HG02763 (cell line): ENCODE measurements at regions not wholly inside any gene's neighbourhood (a gene's known extent, or its start where the extent isn't known, plus 50 kb on each side); places are given as distances from the start of the nearest gene placed in this dataset.

ENCODE experiments used
- ATAC-seq: cut with Tn5 transposase; IDR thresholded peaks from one replicate; pipeline ENCODE4 v1.9.1; 2021; ENCODE audit warnings: mild to moderate bottlenecking, moderate library complexity; ENCODE audit not compliant: unreplicated experiment

DNA sequence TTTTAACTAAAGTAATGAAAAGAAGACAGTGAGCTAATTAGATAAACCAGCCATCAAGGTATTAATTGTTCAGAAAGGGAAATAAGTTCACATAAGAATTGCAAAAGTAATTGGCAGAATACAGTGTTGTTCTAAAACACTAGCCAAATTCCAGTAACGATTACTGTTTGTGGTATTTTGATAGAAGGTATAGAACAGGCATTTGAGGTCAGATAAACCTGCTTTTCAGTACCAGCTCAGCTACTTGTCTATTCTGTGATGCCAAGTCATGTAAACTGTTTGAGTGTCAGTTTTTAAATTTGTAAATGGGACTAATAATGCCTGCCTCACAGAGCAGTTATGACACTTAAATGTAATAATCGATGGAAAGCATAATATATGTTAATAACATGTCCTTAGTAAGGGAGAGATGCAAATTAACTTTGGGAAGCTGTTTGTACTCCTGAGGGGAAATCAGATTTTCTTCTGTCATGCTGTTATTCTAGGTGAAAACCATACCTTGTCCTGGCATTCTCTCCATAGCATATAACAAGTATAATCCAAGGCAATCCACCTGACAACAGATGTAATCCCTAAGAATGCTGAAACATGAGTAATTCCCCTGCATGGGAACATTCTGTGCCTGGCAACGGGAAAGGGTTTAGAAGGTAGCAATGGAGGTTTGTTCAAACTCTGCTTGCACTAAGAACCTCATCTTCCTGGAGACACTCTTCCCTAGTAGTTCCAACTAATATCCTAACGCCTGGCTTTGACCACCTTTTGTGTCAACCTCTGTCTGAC lies 509.5 kb upstream of the PAPPA start:
- no peak for ATAC-seq

DNA sequence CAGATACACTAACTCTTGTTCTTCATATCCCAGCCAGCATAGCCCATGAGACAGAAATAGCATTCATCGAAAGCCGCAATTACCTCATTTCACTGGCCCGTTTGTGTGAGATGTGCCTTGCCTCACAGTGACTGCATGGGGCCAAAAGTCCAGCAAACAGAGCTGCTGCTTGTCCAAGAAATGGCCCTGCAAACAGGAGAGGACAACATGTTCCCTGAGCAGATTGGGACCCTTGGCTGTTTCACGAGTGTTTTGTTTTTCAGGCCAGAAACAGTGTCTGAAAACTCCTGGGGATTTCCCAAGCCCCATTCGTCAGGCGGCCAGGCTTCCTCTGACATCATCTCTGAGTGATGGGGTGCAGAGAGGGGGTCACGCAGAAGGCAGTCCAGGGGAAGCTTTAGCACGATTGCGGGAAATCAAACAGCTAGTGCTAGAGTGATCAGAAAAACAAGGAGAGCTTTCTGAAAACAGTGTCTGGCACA lies 503.6 kb upstream of the PAPPA start:
- ATAC-seq = no peak

DNA sequence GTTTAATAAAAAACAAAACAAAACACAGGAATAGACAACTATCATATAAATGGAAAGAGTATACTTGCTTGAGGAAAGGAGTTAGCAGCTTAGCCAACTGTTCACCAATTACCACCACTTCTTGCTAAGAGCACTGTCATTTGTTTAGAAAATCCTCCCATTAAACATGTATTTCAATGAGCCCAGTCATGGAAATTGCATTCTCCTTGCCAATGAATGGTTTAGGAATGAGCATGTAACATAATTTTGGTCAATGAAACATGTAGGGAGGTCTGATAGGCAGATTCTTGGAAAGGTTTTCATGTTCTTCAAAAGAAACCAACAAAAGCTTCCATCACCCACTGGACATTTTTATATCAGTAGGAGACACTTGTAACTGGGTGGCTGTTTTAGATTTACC lies 502.8 kb upstream of the PAPPA start:
- ATAC-seq = no peak

GRCh38 chr9:115651461-115651860 lies 502.1 kb upstream of the PAPPA start:
- no peak for ATAC-seq

- no peak for ATAC-seq
Measured at GRCh38 chr9:115653171-115653606, 500.4 kb upstream of the PAPPA start.

GRCh38 chr9:115657695-115658094 lies 495.9 kb upstream of the PAPPA start:
- no peak for ATAC-seq

DNA sequence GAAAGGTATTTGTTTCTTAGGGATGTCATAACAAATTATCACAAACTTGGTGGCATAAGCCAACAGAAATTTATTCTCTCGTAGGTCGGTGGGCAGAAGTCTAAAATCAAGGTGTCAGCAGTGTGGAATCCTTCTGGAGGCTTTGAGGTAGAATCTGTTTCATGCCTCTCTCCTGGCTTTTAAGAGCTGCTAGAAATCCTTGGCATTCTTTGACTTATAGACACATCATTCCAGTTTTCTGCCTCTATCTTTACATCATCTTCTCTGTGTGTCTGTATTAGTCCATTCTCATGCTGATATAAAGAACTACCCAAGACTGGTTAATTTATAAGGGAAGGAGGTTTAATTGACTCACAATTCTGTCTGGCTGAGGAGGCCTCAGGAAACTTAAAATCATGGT lies 488.1 kb upstream of the PAPPA start:
- ATAC-seq = no peak

GRCh38 chr9:115668521-115668920 lies 485.1 kb upstream of the PAPPA start:
- ATAC-seq = no peak

- no peak for ATAC-seq
Measured at GRCh38 chr9:115671236-115671962, 482.2 kb upstream of the PAPPA start.

- ATAC-seq = no peak
Measured at GRCh38 chr9:115671963-115672305, 481.7 kb upstream of the PAPPA start.

DNA sequence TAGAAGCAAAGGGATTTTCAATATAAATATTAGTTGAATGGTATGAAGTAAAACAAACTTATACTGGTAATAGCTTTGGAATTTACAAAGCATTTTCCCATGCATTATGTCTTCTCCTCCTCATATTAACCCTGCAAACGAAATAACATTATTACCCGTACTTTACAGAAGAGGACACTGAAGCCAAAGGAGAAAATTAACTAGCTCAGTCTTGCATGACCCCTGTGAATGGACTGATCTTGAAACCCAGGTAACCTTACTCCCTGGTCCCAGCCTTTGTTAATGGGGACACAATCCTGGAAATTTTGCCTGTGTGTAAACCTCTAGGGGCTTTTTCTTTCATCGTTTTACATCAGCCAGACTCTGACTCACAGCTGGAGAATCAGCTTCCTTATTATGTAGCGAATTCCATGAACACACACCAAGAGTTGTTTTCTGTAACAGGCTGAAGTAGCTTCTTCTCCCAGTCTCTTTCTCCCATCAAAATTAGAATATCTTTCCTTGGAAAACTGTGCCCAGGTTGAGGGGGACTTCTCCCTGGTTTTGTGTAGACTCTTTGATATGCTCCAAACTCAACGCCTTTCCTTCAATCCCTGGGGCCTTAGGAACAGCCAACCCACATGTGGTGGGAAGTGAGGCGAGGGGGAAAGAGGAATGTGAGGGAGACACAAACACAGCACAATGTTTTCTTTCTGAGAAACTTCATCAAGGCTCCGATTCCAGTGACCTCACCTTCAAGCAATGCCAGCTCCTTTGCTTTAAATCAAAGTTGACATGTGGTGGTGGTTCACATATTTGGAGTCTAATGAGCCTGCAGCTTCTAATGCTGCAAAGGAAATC lies 480.9 kb upstream of the PAPPA start:
- no peak for ATAC-seq

DNA sequence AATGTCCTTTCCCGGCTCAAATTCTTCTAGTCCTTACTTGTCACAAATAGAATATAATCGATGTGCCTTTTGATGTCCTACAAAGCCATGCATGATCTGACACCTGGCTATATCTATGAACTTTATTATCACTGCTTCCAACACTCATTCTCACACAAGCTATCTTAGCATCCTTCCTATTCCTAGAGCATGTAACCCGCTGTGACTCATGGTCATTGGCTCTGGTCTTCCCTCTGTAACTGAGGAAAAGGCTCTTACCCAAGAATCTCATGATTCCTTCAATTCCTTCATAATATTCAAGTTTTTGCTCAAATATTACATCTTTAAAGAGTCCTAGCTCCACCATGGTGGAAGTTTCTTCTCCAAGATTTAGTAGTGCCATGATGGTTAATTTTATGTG lies 480.0 kb upstream of the PAPPA start:
- ATAC-seq = no peak

- no peak for ATAC-seq
Measured at GRCh38 chr9:115674091-115674490, 479.5 kb upstream of the PAPPA start.

DNA sequence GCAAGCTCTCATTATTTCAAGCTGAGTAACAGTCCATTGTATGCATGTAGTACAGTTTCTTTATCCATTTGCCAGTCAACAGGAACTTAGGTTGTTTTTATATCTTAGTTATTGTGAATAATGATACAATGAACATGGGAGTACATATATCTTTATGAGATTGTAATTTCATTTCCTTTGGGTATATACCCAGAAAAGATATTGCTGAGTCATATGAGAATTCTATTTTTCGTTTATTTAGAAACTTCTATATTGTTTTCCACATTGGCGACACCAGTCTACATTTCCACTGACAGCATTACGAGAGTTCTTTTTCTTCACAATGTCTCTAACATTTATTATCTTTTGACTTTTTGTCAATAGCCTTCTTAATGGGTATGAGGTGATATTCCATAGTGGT lies 477.8 kb upstream of the PAPPA start:
- no peak for ATAC-seq

GRCh38 chr9:115680231-115680630 lies 473.4 kb upstream of the PAPPA start:
- no peak for ATAC-seq

GRCh38 chr9:115681585-115681984 lies 472.0 kb upstream of the PAPPA start:
- no peak for ATAC-seq

DNA sequence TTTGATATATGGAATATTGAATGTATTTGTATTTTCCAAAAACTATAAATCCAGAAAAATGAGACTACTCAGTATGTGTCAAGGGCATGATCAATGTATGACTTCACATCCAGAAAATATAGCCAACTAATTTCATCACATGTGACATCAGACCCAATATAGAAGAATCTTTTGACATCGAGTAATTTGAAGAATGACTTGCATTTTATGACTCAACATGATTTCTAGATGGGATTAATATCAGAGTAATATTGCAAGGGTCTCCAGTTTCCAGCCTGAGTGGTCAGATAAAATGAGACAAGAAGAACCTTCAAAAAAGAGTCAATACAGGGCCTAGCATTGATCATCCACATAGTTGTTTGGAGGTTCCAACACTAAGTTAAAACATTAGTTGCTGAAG lies 467.5 kb upstream of the PAPPA start:
- no peak for ATAC-seq

DNA sequence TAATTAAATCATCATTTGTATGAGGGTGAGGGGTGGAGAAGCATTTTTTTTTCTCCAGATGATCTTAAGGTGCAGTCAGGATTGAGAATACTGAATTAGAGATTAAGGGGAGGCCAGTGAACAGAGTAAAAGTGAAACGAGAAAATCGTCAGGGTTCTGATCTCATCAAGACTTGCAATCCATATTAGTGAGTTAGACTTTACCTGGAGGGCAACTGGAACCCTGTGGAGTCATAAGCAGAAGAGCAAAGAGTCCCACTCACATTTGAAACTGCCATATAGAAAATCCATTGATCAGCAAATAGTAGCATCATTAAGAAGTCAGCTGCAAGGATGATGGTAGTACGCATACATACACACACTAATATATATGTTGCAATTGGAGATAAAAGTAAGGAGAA lies 466.2 kb upstream of the PAPPA start:
- ATAC-seq = no peak

DNA sequence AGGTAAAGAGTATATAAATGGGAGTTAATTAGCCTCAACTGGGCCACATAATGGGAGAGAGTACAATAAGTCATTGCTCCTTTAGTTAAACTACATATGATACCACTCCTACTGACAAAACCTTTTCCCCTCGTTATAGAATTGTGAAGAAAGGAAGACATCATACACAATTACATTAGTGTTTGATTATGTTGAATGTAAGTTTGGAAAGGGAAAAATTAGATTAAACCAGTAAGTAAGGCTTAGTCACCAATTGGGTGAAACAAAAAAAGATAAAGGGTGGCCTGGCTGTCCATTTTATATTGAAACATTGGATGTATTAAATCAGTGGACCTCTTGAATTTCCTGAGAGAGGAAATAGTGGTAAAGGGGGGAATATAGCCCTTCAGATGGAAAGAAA lies 464.3 kb upstream of the PAPPA start:
- no peak for ATAC-seq

GRCh38 chr9:115690786-115691496 lies 462.6 kb upstream of the PAPPA start:
- ATAC-seq = no peak

GRCh38 chr9:115691693-115692092 lies 461.9 kb upstream of the PAPPA start:
- ATAC-seq = no peak
